NCI-H2196 (cell line): ENCODE measurements at regions not wholly inside any gene's neighbourhood (a gene's known extent, or its start where the extent isn't known, plus 50 kb on each side); places are given as distances from the start of the nearest gene placed in this dataset.

Experiments used
- DNase-seq: peaks from one replicate; lab custom pipeline; 2025; ENCODE audit not compliant: unreplicated experiment; lab: John Stamatoyannopoulos, UW

GRCh38 chr1:30283199-30283962 is 440.0 kb downstream of the MATN1 start:
- no peak for DNase-seq

GRCh38 chr1:30280572-30280971 is 442.8 kb downstream of the MATN1 start:
- DNase-seq: no peak

GRCh38 chr1:30277911-30278310 is 445.5 kb downstream of the MATN1 start:
- no peak for DNase-seq

- no peak for DNase-seq
Observed at GRCh38 chr1:30277415-30277814, 446.0 kb downstream of the MATN1 start.

DNA sequence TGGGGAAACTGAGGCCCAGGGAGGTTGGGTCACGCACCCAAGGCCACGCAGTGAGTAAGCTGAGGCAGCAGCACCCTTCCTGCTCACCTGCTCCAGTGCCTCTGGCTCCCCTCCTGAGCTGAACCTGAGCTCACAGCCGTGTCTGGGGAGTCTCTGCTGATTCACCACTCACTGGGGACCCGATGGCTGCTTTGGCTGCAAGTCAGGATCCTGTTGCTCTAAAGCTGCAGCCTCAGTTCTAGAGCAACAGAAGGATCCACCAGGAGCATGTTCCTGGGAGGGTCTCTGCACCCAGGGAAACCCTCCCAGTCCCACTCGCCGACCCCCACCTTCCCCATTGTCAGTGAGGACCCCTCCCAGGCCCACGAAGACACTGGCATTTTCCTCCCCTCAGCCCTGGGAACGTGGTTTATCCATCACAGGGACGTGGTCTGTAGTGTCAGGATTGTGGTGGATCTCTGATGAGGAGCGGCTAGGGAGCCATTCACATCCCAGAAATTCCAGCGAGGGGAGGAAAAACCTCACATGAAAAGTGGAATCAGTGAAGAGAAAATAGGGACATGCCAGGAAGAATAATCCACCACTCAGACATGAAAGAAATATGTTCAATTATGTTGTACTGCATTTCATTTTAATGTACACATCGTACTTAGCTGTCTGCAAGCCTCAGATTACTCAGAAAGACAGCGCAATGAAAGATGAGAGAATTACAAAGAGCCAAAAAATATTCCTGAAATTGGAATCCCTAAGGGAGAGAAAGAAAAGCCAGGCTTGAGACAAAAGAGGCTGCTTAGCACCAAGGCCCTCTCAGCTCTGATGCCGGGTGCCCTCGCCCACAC is 447.2 kb downstream of the MATN1 start:
- DNase-seq: no peak

DNA sequence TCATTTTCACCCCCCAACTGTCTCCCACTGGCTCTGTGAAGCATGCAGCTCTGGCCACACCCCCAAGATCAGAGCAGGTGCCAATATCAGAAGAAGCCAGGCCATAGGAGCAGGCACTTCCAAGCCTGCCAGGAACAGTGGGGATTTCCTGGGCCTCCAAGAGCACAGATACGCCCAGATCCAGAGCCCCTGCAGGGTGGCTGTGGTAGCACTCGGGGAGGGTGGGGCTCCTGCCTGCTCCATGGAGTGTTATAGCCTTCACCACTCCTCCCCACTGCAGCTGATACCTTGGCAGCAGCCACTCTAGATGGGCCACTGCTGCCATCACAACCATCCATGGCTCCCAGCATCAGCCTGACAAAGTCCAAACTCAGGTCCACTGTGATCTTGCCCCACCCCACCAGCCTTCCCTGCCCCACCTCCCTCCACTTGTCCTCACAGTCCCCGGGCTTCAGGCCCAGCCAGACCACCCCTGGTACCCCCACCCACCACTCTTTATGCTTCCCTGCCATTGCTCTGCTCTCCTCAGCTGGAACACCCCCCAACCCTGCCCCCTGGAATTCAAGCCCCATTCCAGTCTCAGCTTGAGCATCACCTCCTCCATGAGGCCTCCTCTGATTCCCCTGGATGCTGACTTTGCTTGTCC is 448.3 kb downstream of the MATN1 start:
- no peak for DNase-seq

GRCh38 chr1:30274173-30274970 is 449.0 kb downstream of the MATN1 start:
- no peak for DNase-seq

DNA sequence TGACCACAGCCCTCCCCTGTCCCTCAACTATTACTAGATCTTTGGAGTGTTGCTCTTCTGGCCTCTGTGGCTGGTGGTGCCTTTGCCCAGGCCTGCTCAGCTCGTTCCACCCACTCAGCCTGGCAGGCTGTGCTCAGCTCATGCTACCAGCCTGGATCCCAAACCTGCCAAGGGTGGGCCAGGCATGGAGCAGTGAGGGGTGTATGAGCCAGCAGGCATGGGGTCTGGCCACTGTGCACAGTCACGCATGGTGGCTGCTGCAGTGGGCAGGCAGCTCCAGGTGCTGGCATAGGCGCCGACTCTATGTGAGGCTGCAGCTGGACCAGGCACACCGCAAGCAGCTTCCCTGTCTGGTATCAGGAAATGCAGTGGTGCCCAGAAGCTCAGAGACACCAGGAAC is 449.9 kb downstream of the MATN1 start:
- DNase-seq: no peak

GRCh38 chr1:30273021-30273325 is 450.4 kb downstream of the MATN1 start:
- DNase-seq: no peak

DNA sequence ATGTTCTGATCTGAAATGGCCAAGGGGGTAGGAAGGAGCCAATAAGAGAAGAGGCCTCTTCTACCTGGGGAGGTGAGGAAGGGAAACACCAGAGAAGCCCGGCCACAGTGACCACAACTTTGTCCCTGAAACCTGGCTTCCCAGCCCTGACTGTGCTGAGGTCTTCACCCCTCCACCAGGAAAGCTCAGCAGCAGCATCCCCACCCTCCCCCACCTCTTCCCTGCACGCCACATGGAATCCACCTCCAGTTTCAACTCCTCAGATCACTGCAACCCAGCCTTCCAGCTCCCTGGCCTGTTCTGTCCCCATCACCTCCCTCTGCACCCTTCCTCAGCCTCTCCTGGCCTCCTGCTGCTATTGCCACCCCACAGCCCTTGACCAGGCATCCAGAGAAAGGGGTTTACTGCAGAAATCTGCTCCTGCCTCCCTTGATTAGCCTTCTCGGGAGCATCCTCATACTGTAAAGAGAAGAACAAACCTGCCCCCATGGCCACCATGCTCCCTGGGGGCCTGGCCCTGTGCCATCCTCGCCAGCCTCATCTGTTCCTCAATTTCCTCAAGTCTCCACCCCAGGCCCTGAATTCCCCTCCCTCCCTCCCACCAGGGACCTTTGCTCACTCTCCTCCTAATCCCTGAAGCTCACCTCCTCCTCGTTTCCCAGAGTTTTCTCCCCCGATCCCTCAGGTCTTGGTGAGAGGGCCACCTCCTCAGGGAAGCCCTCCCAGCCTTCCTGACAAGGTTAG is 450.9 kb downstream of the MATN1 start:
- no peak for DNase-seq

DNA sequence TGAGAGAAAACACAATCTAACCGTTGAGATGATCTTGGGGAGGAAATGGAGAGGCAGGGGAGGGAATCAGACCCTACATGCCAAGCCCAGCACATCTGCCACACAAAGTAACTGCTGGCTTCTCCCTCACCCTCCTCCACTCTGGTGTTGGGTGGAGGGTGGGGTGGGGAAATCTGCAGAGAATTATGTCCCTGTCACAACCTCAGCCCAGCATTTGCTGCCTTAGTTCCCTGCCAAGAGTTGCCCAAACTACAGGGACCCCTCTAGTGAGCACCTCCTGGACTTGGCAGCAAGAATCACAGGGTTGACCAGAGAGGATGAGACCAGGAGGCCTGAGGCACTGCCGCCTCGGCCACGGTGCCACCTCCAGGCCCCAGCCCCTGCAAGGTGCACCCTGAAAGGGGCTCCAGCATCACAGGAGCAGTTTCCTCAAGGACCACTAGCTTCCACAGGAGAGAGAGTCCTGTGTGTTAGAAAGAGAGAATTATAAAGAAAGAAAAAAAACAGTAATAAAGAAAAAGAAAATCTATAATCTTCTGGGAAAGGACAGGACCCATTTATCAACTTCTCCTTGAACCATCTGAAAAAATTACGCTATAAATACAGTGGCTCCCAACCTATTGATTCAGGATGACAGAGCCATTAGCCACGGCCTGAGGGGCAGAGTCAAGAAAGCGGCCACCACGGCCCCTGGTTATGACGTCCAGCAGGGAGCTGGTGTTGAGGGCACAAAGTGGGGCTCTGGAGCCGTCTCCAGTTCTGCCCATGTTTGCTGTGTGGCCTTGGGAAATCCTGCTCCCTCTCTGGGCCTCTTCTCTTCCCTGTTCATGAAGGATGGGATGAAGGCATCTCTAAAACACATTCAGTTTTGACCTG is 451.7 kb downstream of the MATN1 start:
- no peak for DNase-seq

DNA sequence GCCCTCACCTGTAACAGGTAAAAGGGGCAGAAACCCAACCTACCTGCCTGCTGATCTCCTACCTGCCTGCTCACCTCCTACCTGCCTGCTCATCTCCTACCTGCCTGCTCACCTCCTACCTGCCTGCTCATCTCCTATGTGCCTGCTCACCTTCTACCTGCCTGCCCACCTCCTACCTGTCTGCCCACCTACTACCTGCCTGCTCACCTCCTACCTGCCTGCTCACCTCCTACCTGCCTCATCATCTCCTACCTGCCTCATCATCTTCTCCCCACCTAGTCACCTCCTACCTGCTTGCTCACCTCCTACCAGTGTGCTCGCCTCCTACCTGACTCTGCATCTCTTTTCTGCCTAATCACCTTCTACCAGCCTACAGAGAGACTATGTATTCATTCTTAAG is 452.9 kb downstream of the MATN1 start:
- no peak for DNase-seq

- no peak for DNase-seq
Observed at GRCh38 chr1:30268923-30269666, 454.3 kb downstream of the MATN1 start.

DNA sequence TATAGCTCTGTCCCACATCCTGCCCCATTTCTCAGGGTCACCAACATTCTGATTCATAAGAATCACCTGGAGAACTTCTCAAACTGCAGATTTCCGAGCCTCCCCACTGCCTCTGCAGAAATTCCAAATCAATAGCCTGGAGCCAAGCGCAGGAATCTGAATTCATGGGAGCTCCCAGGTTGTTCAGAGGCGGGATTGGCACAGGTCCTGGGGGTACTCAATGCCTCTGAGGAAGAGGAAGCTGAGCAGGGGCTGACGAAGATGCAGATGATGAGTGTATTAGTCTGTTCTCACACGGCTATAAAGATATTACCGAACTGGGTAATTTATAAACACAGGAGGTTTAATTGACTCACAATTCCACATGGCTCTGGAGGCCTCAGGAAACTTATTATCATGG is 455.5 kb downstream of the MATN1 start:
- DNase-seq: no peak

- DNase-seq: no peak
Observed at GRCh38 chr1:30267046-30267445, 456.3 kb downstream of the MATN1 start.

DNA sequence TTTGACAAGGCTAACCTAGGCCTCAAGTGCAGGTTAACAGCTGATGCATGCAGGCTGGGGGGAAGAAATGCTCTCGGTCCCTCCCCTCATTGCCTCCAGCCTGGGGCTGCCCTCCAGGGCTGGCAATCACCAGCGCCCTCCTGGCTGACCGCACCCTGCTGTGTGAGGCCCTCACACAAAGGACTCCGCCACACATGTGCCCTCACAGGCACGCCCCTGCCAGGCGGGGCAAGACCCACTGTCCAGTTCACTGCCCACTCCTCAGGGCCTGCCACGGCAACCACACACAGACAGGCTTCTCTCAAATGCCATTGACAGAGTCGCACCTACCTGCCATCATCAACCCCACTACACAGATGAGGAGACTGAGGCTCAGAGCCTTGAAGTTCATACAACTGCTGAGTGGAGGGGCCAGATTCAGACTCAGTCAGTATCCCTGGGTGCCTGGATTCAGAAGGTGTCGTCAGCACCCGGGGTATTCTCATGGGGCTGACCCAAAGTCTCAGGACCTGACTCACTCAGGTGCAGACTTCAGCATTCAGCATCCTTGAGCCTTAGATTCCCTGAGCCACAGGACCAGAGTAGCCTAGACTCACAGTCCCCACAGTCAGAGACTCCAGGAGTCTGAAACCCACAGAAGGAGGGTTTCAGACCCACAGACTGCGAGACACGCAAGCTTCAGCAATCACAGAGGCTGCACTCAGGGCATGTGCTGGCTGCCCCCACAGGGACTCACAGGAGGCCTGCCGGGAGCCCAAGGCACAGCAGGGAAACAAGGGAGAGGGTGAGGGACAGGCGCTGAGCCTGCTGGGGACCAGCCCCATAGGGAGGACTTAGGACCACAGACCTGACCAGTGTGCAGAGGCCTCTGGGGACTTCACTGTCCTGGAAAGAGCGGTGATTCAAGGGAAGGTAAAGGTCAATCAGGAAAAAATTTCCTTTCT is 458.0 kb downstream of the MATN1 start:
- DNase-seq: no peak

- no peak for DNase-seq
Observed at GRCh38 chr1:30264672-30265025, 458.7 kb downstream of the MATN1 start.
